ENCODE measurements at regions not wholly inside any gene's neighbourhood (a gene's known extent, or its start where the extent isn't known, plus 50 kb on each side); places are given as distances from the start of the nearest gene placed in this dataset.

- no peak for TF ChIP-seq CTCF (IDR thresholded peaks at IDR 0.05)
- ATAC-seq (no peak), DNase-seq (no peak)
- Histone ChIP-seq H3K27ac (no peak overlapping the region), H3K36me3 (no peaks in the 10 kb centered on the region), H3K4me1 (no peaks in the 10 kb centered on the region), H3K27me3 (peaks cover 0 to 86% (median 40%) of the 10 kb centered on the region in 7 donors), H3K9me3 (no peaks in the 10 kb centered on the region), H3K4me3 (no peak overlapping the region)
- intact Hi-C loops (cut with DNase I), result no loop called here
- WGBS, 2 donors, result 22 to 24% methylated on average over 6 of the region's 6 CpGs
These were observed 169.7 kb downstream of the ATG4C start for GRCh38 chr1:62953633-62954032.

- Histone ChIP-seq H3K9me3 (peaks cover 0 to 2% (median 0%) of the 10 kb centered on the region in 11 donors), H3K4me3 (no peak overlapping the region), H3K36me3 (no peaks in the 10 kb centered on the region), H3K27ac (no peak overlapping the region), H3K27me3 (peaks cover 0 to 87% (median 40%) of the 10 kb centered on the region in 7 donors), H3K4me1 (no peaks in the 10 kb centered on the region)
- DNase-seq, result no peak
- intact Hi-C loops (cut with DNase I), result no loop called here
- 54 to 58% methylated on average over 7 of the region's 7 CpGs for WGBS, 2 donors
- TF ChIP-seq CTCF (IDR thresholded peaks at IDR 0.05), result no peak
- ATAC-seq, result no peak
These were observed 170.8 kb downstream of the ATG4C start for GRCh38 chr1:62954758-62955157.

GRCh38 chr1:62955666-62956065 lies 171.7 kb downstream of the ATG4C start:
- peaks cover 0 to 2% (median 0%) of the 10 kb centered on the region in 11 donors for H3K9me3 ChIP-seq
- no peak for DNase-seq
- peaks cover 0 to 82% (median 40%) of the 10 kb centered on the region in 7 donors for H3K27me3 ChIP-seq
- 82 to 84% methylated on average over 1 of the region's 1 CpG for WGBS, 2 donors
- H3K27ac ChIP-seq, result no peak overlapping the region
- no peak overlapping the region for H3K4me3 ChIP-seq
- no peak for ATAC-seq
- no peak for TF ChIP-seq CTCF (IDR thresholded peaks at IDR 0.05)
- H3K4me1 ChIP-seq, result no peaks in the 10 kb centered on the region
- H3K36me3 ChIP-seq, result no peaks in the 10 kb centered on the region
- intact Hi-C loops (cut with DNase I), result no loop called here

- no peak for DNase-seq
- 58 to 60% methylated on average over 4 of the region's 4 CpGs for WGBS, 2 donors
- no peak overlapping the region for H3K27ac ChIP-seq
- H3K27me3 ChIP-seq, result peaks cover 0 to 32% (median 16%) of the 10 kb centered on the region in 7 donors
- H3K9me3 ChIP-seq, result peaks cover 0 to 2% (median 0%) of the 10 kb centered on the region in 11 donors
- peaks cover 0 to 6% (median 0%) of the 10 kb centered on the region in 9 donors for H3K4me1 ChIP-seq
- no peak for TF ChIP-seq CTCF (IDR thresholded peaks at IDR 0.05)
- H3K36me3 ChIP-seq, result no peaks in the 10 kb centered on the region
- intact Hi-C loops (cut with DNase I), result loop anchor here in 3 of 10 donors (5.0 to 10.0 kb wide), 2 partner anchors 113 to 185 kb away; no protein-coding TSS in a partner anchor
- no peak for ATAC-seq
- H3K4me3 ChIP-seq, result no peak overlapping the region
These were observed 178.3 kb downstream of the ATG4C start for GRCh38 chr1:62962014-62962812.

All from heart right ventricle (tissue), 16 donors.